ENCODE measurements at regions not wholly inside any gene's neighbourhood (a gene's known extent, or its start where the extent isn't known, plus 50 kb on each side); places are given as distances from the start of the nearest gene placed in this dataset.
"Not testable (repeated sequence)": the region's sequence is repeated elsewhere in the genome, so short reads cannot be mapped to it uniquely, and the experiment has no call there.

GRCh38 chr1:83403500-83403899 lies 595.4 kb downstream of the TTLL7 start:
- DNase-seq, result not testable (repeated sequence)

GRCh38 chr1:83401146-83401545 lies 597.8 kb downstream of the TTLL7 start:
- DNase-seq, result not testable (repeated sequence)

GRCh38 chr1:83400173-83400572 lies 598.8 kb downstream of the TTLL7 start:
- not testable (repeated sequence) for DNase-seq

GRCh38 chr1:83398125-83398524 lies 600.8 kb downstream of the TTLL7 start:
- DNase-seq, result not testable (repeated sequence)

GRCh38 chr1:83395130-83395529 lies 603.8 kb downstream of the TTLL7 start:
- not testable (repeated sequence) for DNase-seq

- DNase-seq, result not testable (repeated sequence)
Measured at GRCh38 chr1:83386946-83387345, 612.0 kb downstream of the TTLL7 start.

GRCh38 chr1:83383107-83383506 lies 615.8 kb downstream of the TTLL7 start:
- not testable (repeated sequence) for DNase-seq

GRCh38 chr1:83373018-83373417 lies 625.9 kb downstream of the TTLL7 start:
- not testable (repeated sequence) for DNase-seq

- DNase-seq, result not testable (repeated sequence)
Measured at GRCh38 chr1:83369853-83370252, 629.1 kb downstream of the TTLL7 start.

- DNase-seq, result not testable (repeated sequence)
Measured at GRCh38 chr1:83365320-83365719, 633.6 kb downstream of the TTLL7 start.

- DNase-seq, result not testable (repeated sequence)
Measured at GRCh38 chr1:83345375-83345774, 653.6 kb downstream of the TTLL7 start.

GRCh38 chr1:83343767-83344166 lies 655.2 kb downstream of the TTLL7 start:
- DNase-seq, result not testable (repeated sequence)

- not testable (repeated sequence) for DNase-seq
Measured at GRCh38 chr1:83342995-83343394, 655.9 kb downstream of the TTLL7 start.

GRCh38 chr1:83332308-83332707 lies 666.6 kb downstream of the TTLL7 start:
- DNase-seq, result not testable (repeated sequence)

GRCh38 chr1:83318366-83318765 lies 680.6 kb downstream of the TTLL7 start:
- no peak for DNase-seq

- not testable (repeated sequence) for DNase-seq
Measured at GRCh38 chr1:83315446-83315845, 683.5 kb downstream of the TTLL7 start.

- DNase-seq, result not testable (repeated sequence)
Measured at GRCh38 chr1:83310161-83310560, 688.8 kb downstream of the TTLL7 start.

- not testable (repeated sequence) for DNase-seq
Measured at GRCh38 chr1:83309035-83309434, 689.9 kb downstream of the TTLL7 start.

- not testable (repeated sequence) for DNase-seq
Measured at GRCh38 chr1:83306811-83307210, 692.1 kb downstream of the TTLL7 start.

GRCh38 chr1:83295594-83295993 lies 703.3 kb downstream of the TTLL7 start:
- not testable (repeated sequence) for DNase-seq

- DNase-seq, result not testable (repeated sequence)
Measured at GRCh38 chr1:83287391-83287790, 711.5 kb downstream of the TTLL7 start.

GRCh38 chr1:83274656-83275055 lies 724.3 kb downstream of the TTLL7 start:
- DNase-seq, result not testable (repeated sequence)

GRCh38 chr1:83272484-83272883 lies 726.4 kb downstream of the TTLL7 start:
- not testable (repeated sequence) for DNase-seq

GRCh38 chr1:83271834-83272233 lies 727.1 kb downstream of the TTLL7 start:
- not testable (repeated sequence) for DNase-seq
